Upper lobe of left lung (tissue), 6 donors: ENCODE measurements at regions not wholly inside any gene's neighbourhood (a gene's known extent, or its start where the extent isn't known, plus 50 kb on each side); places are given as distances from the start of the nearest gene placed in this dataset.

Experiments
- ATAC-seq, 2 donors: fragments of 200-7000 bp; cut with Tn5 transposase; one replicate each; pipeline ENCODE4 v1.9.1; 2022; ENCODE audit warnings: mild to moderate bottlenecking in 2 of 2, moderate library complexity in 2 of 2; ENCODE audit not compliant: low FRiP score in 2 of 2
- DNase-seq, 2 donors: peaks; one replicate each; pipeline ENCODE4 v3.0.0-alpha.2; 2019 to 2020
- H3K27ac ChIP-seq, 4 donors: fragments of 200-600 bp; sonication (generic); one replicate each; pipeline ENCODE4 v1.5.1; 2016 to 2019
- H3K27me3 ChIP-seq, 4 donors: fragments of 200-600 bp; sonication (generic); one replicate each; pipeline ENCODE4 v1.5.1; 2017 to 2019
- H3K36me3 ChIP-seq, 4 donors: fragments of 200-600 bp; sonication (generic); one replicate each; pipeline ENCODE4 v1.5.1; 2016 to 2019
- H3K4me1 ChIP-seq, 4 donors: fragments of 200-600 bp; sonication (generic); one replicate each; pipeline ENCODE4 v1.5.1; 2018 to 2019
- H3K4me3 ChIP-seq, 4 donors: fragments of 200-600 bp; sonication (generic); one replicate each; pipeline ENCODE4 v1.5.1; 2017 to 2019; ENCODE audit warnings: mild to moderate bottlenecking in 2 of 4, moderate library complexity in 1 of 4
- H3K9me3 ChIP-seq, 4 donors: fragments of 200-600 bp; sonication (generic); one replicate each; pipeline ENCODE4 v1.5.1; 2018 to 2019
- CTCF ChIP-seq, 6 experiments: fragments of 450-650 bp in 4 of 6; fragments of 200-600 bp in 2 of 6; sonication (generic) in 2 of 6; IDR thresholded peaks; one replicate each; pipeline ENCODE4 v1.5.1; 2016 to 2019; ENCODE audit warnings: antibody characterized with exemption in 6 of 6
- EP300 ChIP-seq, 4 donors: sonication (generic); formaldehyde crosslinking; IDR thresholded peaks; one replicate each; pipeline ENCODE4 v1.5.1; 2017; ENCODE audit warnings: antibody characterized with exemption in 4 of 4, control low read depth in 2 of 4
- POLR2A ChIP-seq, 4 donors: fragments of 450-650 bp; IDR thresholded peaks; one replicate each; pipeline ENCODE4 v1.5.1; 2016 to 2017; ENCODE audit warnings: antibody characterized with exemption in 4 of 4, mild to moderate bottlenecking in 2 of 4
- POLR2AphosphoS5 ChIP-seq, 2 donors: sonication (generic); formaldehyde crosslinking; IDR thresholded peaks; one replicate each; pipeline ENCODE4 v1.5.1; 2017; ENCODE audit warnings: antibody characterized with exemption in 2 of 2
- WGBS, 2 donors: methylation state at CpG; one replicate each; pipeline ENCODE4 v1.1.5; 2017 to 2018; 5-methylcytosine and 5-hydroxymethylcytosine counted together
- donor health status: DM: no; HTN: no; CAD: no; lungs with moderate emphysema.
- donor health status: DM: no; HTN: yes; CAD: no; lungs with severe emphysema.

GRCh38 chr6:122315842-122316241, 83.6 kb upstream of the HSF2 start:
- DNase-seq: no peak
- no peaks in the 10 kb centered on the region for H3K4me1 ChIP-seq
- no peaks in the 10 kb centered on the region for H3K9me3 ChIP-seq
- no peak overlapping the region for H3K4me3 ChIP-seq
- no peak overlapping the region for H3K27ac ChIP-seq
- H3K36me3 ChIP-seq: no peaks in the 10 kb centered on the region
- no peak for TF ChIP-seq POLR2AphosphoS5 (IDR thresholded peaks at IDR 0.05)
- TF ChIP-seq CTCF (IDR thresholded peaks at IDR 0.05): no peak
- TF ChIP-seq POLR2A (IDR thresholded peaks at IDR 0.05): no peak
- TF ChIP-seq EP300 (IDR thresholded peaks at IDR 0.05): no peak
- H3K27me3 ChIP-seq: no peaks in the 10 kb centered on the region
- no peak for ATAC-seq
- WGBS, 2 donors: 70 to 71% methylated on average over 1 of the region's 1 CpG

- TF ChIP-seq EP300 (IDR thresholded peaks at IDR 0.05) (no peak), POLR2AphosphoS5 (IDR thresholded peaks at IDR 0.05) (no peak), POLR2A (IDR thresholded peaks at IDR 0.05) (no peak), CTCF (IDR thresholded peaks at IDR 0.05) (no peak)
- no peaks in the 10 kb centered on the region for H3K27me3 ChIP-seq
- peaks cover 0 to 4% (median 0%) of the 10 kb centered on the region in 4 donors for H3K4me1 ChIP-seq
- ATAC-seq (peak in 1 of 2 donors; percentile 59), DNase-seq (no peak)
- 6 to 8% methylated on average over 3 of the region's 3 CpGs for WGBS, 2 donors
- H3K36me3 ChIP-seq: no peaks in the 10 kb centered on the region
- H3K27ac ChIP-seq: no peak overlapping the region
- H3K9me3 ChIP-seq: no peaks in the 10 kb centered on the region
- H3K4me3 ChIP-seq: peak overlapping the region in 3 of 4 donors; percentile 31 to 44 (median 40)
Measured at GRCh38 chr6:122322824-122323223, 76.6 kb upstream of the HSF2 start.

- DNase-seq (no peak), ATAC-seq (no peak)
- H3K36me3 ChIP-seq: no peaks in the 10 kb centered on the region
- peak overlapping the region in 3 of 4 donors; percentile 31 to 44 (median 40) for H3K4me3 ChIP-seq
- H3K9me3 ChIP-seq: no peaks in the 10 kb centered on the region
- peaks cover 0 to 4% (median 0%) of the 10 kb centered on the region in 4 donors for H3K4me1 ChIP-seq
- H3K27ac ChIP-seq: no peak overlapping the region
- 60 to 72% methylated on average over 2 of the region's 2 CpGs for WGBS, 2 donors
- H3K27me3 ChIP-seq: no peaks in the 10 kb centered on the region
- no peak for TF ChIP-seq EP300 (IDR thresholded peaks at IDR 0.05)
- TF ChIP-seq POLR2A (IDR thresholded peaks at IDR 0.05): no peak
- no peak for TF ChIP-seq CTCF (IDR thresholded peaks at IDR 0.05)
- no peak for TF ChIP-seq POLR2AphosphoS5 (IDR thresholded peaks at IDR 0.05)
Measured at GRCh38 chr6:122323361-122323760, 76.1 kb upstream of the HSF2 start.

GRCh38 chr6:122330315-122330714, 69.1 kb upstream of the HSF2 start:
- no peak for DNase-seq
- WGBS, 2 donors: 42 to 50% methylated on average over 1 of the region's 1 CpG

More at GRCh38 chr6:122330315-122330714, 69.1 kb upstream of the HSF2 start:
- H3K27me3 ChIP-seq: no peaks in the 10 kb centered on the region
- ATAC-seq: no peak
- no peaks in the 10 kb centered on the region for H3K36me3 ChIP-seq
- no peaks in the 10 kb centered on the region for H3K4me1 ChIP-seq
- no peak overlapping the region for H3K4me3 ChIP-seq
- TF ChIP-seq POLR2AphosphoS5 (IDR thresholded peaks at IDR 0.05) (no peak), EP300 (IDR thresholded peaks at IDR 0.05) (no peak), CTCF (IDR thresholded peaks at IDR 0.05) (no peak), POLR2A (IDR thresholded peaks at IDR 0.05) (no peak)
- no peaks in the 10 kb centered on the region for H3K9me3 ChIP-seq
- H3K27ac ChIP-seq: no peak overlapping the region
